Neural progenitor cell (in vitro differentiated cells): ENCODE measurements at regions not wholly inside any gene's neighbourhood (a gene's known extent, or its start where the extent isn't known, plus 50 kb on each side); places are given as distances from the start of the nearest gene placed in this dataset.

Experiments
- DNase-seq: peaks from one replicate; pipeline ENCODE4 v3.0.0-alpha.2; 2016; ENCODE audit warnings: low spot score
- H2AFZ ChIP-seq: fragments of 200-600 bp; sonication (generic); replicated peaks from 2 replicates; pipeline ENCODE4 v1.6.1; 2016; ENCODE audit warnings: antibody characterized with exemption
- H3F3A ChIP-seq: fragments of 200-600 bp; sonication (generic); 2 replicates; pipeline ENCODE4 v1.6.1; 2016; ENCODE audit warnings: antibody characterized with exemption, low read depth
- H3K27ac ChIP-seq: fragments of 200-600 bp; sonication (generic); 2 replicates; pipeline ENCODE4 v1.5.1; 2016; ENCODE audit warnings: mild to moderate bottlenecking
- H3K27me3 ChIP-seq: fragments of 200-600 bp; sonication (generic); 2 replicates; pipeline ENCODE4 v1.6.1; 2016; ENCODE audit warnings: mild to moderate bottlenecking, moderate library complexity
- H3K36me3 ChIP-seq: fragments of 200-600 bp; sonication (generic); 2 replicates; pipeline ENCODE4 v1.5.1; 2016
- H3K4me1 ChIP-seq: fragments of 200-600 bp; sonication (generic); 2 replicates; pipeline ENCODE4 v1.6.1; 2016; ENCODE audit warnings: mixed run types
- H3K4me2 ChIP-seq: fragments of 200-600 bp; sonication (generic); 2 replicates; pipeline ENCODE4 v1.6.1; 2016
- H3K4me3 ChIP-seq: fragments of 200-600 bp; sonication (generic); 2 replicates; pipeline ENCODE4 v1.5.1; 2016
- H3K79me2 ChIP-seq: fragments of 200-600 bp; sonication (generic); 2 replicates; pipeline ENCODE4 v1.6.1; 2016; ENCODE audit warnings: low read depth
- H3K9ac ChIP-seq: fragments of 200-600 bp; sonication (generic); 2 replicates; pipeline ENCODE4 v1.6.1; 2016
- H3K9me3 ChIP-seq: fragments of 200-600 bp; sonication (generic); 2 replicates; pipeline ENCODE4 v1.5.1; 2016; ENCODE audit warnings: low read depth
- H4K20me1 ChIP-seq: fragments of 200-600 bp; sonication (generic); 2 replicates; pipeline ENCODE4 v1.6.1; 2016; ENCODE audit warnings: low read depth
- H3K27ac Mint-ChIP-seq: 3 replicates; pipeline ENCODE4 v1.8.0; 2021; ENCODE audit warnings: mixed read lengths
- H3K27me3 Mint-ChIP-seq: 2 replicates; pipeline ENCODE4 v1.8.0; 2022; ENCODE audit warnings: low read depth, mild to moderate bottlenecking, inconsistent platforms, moderate library complexity, mixed read lengths; ENCODE audit not compliant: insufficient read depth
- H3K36me3 Mint-ChIP-seq: 3 replicates; pipeline ENCODE4 v1.8.0; 2021; ENCODE audit warnings: mixed read lengths
- H3K4me1 Mint-ChIP-seq: 3 replicates; pipeline ENCODE4 v1.8.0; 2021; ENCODE audit warnings: mixed read lengths
- H3K4me3 Mint-ChIP-seq: 3 replicates; pipeline ENCODE4 v1.8.0; 2021; ENCODE audit warnings: mild to moderate bottlenecking, moderate library complexity, mixed read lengths
- H3K9me3 Mint-ChIP-seq: 3 replicates; pipeline ENCODE4 v1.8.0; 2020; ENCODE audit warnings: mixed read lengths
- CTCF ChIP-seq: fragments of 200-600 bp; sonication (generic); IDR thresholded peaks from 2 replicates; pipeline ENCODE4 v1.5.1; 2017; ENCODE audit warnings: antibody characterized with exemption, mild to moderate bottlenecking
- EZH2 ChIP-seq: fragments of 200-600 bp; sonication (generic); IDR thresholded peaks from 2 replicates; pipeline ENCODE4 v1.6.1; 2017; ENCODE audit warnings: antibody characterized with exemption, mild to moderate bottlenecking, moderate library complexity
- EZH2phosphoT487 ChIP-seq: fragments of 200-600 bp; sonication (generic); IDR thresholded peaks from 2 replicates; pipeline ENCODE4 v1.6.1; 2017; ENCODE audit warnings: antibody characterized with exemption

DNA sequence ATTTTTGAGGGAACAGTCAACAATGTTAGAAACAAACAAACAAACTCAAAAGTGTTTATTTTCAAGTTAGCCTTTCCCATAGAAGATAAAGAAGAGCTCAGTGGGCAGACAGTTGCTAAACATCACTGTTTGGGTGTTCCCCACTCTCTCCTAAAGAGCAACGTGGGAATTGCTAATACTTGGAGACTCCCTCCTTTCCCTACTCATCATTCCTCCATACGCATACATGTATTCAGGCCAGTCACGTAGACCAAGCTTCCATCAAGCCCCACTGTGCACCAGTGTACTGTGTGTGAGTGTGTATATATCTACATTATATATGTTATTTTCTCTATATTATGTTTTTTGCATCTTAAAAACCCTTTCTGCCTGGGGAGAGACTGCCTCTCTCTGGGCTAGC is 115.0 kb upstream of the EGFLAM start:
- no peak overlapping the region for H3K9ac ChIP-seq
- H3K79me2 ChIP-seq: no peaks in the 10 kb centered on the region
- no peaks in the 10 kb centered on the region for H3F3A ChIP-seq
- H2AFZ ChIP-seq: no peak overlapping the region
- H3K27me3 Mint-ChIP-seq: no peaks in the 10 kb centered on the region
- H3K27me3 ChIP-seq: no peaks in the 10 kb centered on the region
- no peak overlapping the region for H3K27ac Mint-ChIP-seq
- H3K36me3 Mint-ChIP-seq: no peaks in the 10 kb centered on the region
- no peaks in the 10 kb centered on the region for H3K4me1 ChIP-seq
- no peak for DNase-seq
- H3K27ac ChIP-seq: no peak overlapping the region
- no peaks in the 10 kb centered on the region for H3K4me1 Mint-ChIP-seq
- H3K4me2 ChIP-seq: no peak overlapping the region
- H4K20me1 ChIP-seq: no peaks in the 10 kb centered on the region
- no peaks in the 10 kb centered on the region for H3K36me3 ChIP-seq
- H3K9me3 Mint-ChIP-seq: no peaks in the 10 kb centered on the region
- no peak for TF ChIP-seq EZH2phosphoT487
- no peak for TF ChIP-seq EZH2
- TF ChIP-seq CTCF: no peak
- no peak overlapping the region for H3K4me3 Mint-ChIP-seq
- no peaks in the 10 kb centered on the region for H3K9me3 ChIP-seq
- H3K4me3 ChIP-seq: no peak overlapping the region

- Histone ChIP-seq H3K4me3 (no peak overlapping the region), H3K4me2 (no peak overlapping the region), H3K27me3 (no peaks in the 10 kb centered on the region), H3K9me3 (no peaks in the 10 kb centered on the region), H3K4me1 (no peaks in the 10 kb centered on the region), H3K9ac (no peak overlapping the region), H3F3A (no peaks in the 10 kb centered on the region), H2AFZ (no peak overlapping the region), H4K20me1 (no peaks in the 10 kb centered on the region), H3K36me3 (no peaks in the 10 kb centered on the region), H3K79me2 (no peaks in the 10 kb centered on the region), H3K27ac (no peak overlapping the region)
- TF ChIP-seq EZH2phosphoT487 (no peak), CTCF (no peak), EZH2 (no peak)
- H3K4me3 Mint-ChIP-seq: no peak overlapping the region
- no peaks in the 10 kb centered on the region for H3K36me3 Mint-ChIP-seq
- no peaks in the 10 kb centered on the region for H3K9me3 Mint-ChIP-seq
- no peak overlapping the region for H3K27ac Mint-ChIP-seq
- H3K27me3 Mint-ChIP-seq: peaks cover 3% of the 10 kb centered on the region
- no peak for DNase-seq
- no peaks in the 10 kb centered on the region for H3K4me1 Mint-ChIP-seq
These were observed 116.7 kb upstream of the EGFLAM start for GRCh38 chr5:38141665-38142064.

DNA sequence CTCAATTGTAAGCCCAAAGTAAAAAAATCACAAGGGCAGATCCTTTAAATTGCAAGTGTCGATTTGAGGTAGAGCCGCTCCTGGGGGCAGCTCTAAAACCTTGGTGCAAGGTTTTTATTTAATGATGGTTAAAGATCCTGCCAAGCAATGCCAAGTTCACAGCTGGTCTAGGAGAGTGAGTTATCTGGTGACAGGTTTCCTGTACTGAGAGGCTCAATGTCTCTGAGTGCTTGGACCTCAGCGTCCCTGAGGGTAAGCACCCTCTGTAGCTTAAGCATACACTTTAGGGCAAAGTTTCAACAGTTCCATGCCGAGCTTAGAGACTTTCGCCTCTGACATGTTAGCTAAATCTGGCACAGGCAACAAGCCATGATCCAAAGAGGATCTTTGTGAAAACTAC is 119.8 kb upstream of the EGFLAM start:
- DNase-seq: no peak
- Mint-ChIP-seq H3K27me3 (peaks cover 5% of the 10 kb centered on the region), H3K9me3 (no peaks in the 10 kb centered on the region)

More for the DNA sequence above, 119.8 kb upstream of the EGFLAM start:
- H3K4me1 ChIP-seq: no peaks in the 10 kb centered on the region
- H3K4me3 ChIP-seq: no peak overlapping the region
- H3K9me3 ChIP-seq: no peaks in the 10 kb centered on the region
- no peaks in the 10 kb centered on the region for H3F3A ChIP-seq
- H3K27ac Mint-ChIP-seq: no peak overlapping the region
- no peaks in the 10 kb centered on the region for H3K79me2 ChIP-seq
- H3K4me1 Mint-ChIP-seq: no peaks in the 10 kb centered on the region
- no peak overlapping the region for H3K27ac ChIP-seq
- H2AFZ ChIP-seq: no peak overlapping the region
- no peaks in the 10 kb centered on the region for H4K20me1 ChIP-seq
- H3K27me3 ChIP-seq: no peaks in the 10 kb centered on the region
- no peaks in the 10 kb centered on the region for H3K36me3 ChIP-seq
- H3K9ac ChIP-seq: no peak overlapping the region
- H3K36me3 Mint-ChIP-seq: no peaks in the 10 kb centered on the region
- no peak overlapping the region for H3K4me2 ChIP-seq
- TF ChIP-seq CTCF (no peak), EZH2 (no peak), EZH2phosphoT487 (no peak)
- H3K4me3 Mint-ChIP-seq: no peak overlapping the region
